ENCODE measurements at regions not wholly inside any gene's neighbourhood (a gene's known extent, or its start where the extent isn't known, plus 50 kb on each side); places are given as distances from the start of the nearest gene placed in this dataset.

GRCh38 chr2:103183061-103183460 lies 421.2 kb downstream of the TMEM182 start:
- H2BK15ac ChIP-seq (ENCODE audit: low read length): no peak overlapping the region
- H3K9ac ChIP-seq (replicated peaks in 1 of 4; ENCODE audit: extremely low read depth in 1 of 4, low read depth in 3 of 4, low read length in 3 of 4): no peak overlapping the region
- 95% methylated on average over 1 of the region's 1 CpG; no CpG with 5 or more reads in 1 of the 2 experiments for WGBS, 2 experiments (ENCODE audit: extremely low coverage in 1 of 2, insufficient coverage in 1 of 2, insufficient read length in 1 of 2, insufficient replicate concordance in 2 of 2, low coverage in 1 of 2, low lambda C conversion rate in 2 of 2, missing lambda C conversion rate in 1 of 2)
- no peak overlapping the region for H2BK12ac ChIP-seq (ENCODE audit: low read depth, low read length)
- H4K91ac ChIP-seq (replicated peaks; ENCODE audit: insufficient read length, low read length): no peak overlapping the region
- H4K20me1 ChIP-seq (replicated peaks in 1 of 2; ENCODE audit: control insufficient read depth in 1 of 2, insufficient read depth in 2 of 2, low read length in 2 of 2): no peaks in the 10 kb centered on the region
- no peak overlapping the region for H3K14ac ChIP-seq (ENCODE audit: insufficient read length)
- H3K27me3 ChIP-seq (replicated peaks in 1 of 4; ENCODE audit: control insufficient read depth in 3 of 4, extremely low read depth in 1 of 4, insufficient read depth in 3 of 4, low read length in 3 of 4): no peaks in the 10 kb centered on the region
- H3K23me2 ChIP-seq (ENCODE audit: low read depth, low read length): no peaks in the 10 kb centered on the region
- H3K27ac ChIP-seq (ENCODE audit: low read depth, low read length): no peak overlapping the region
- H3K9me3 ChIP-seq (ENCODE audit: insufficient read depth in 2 of 2, low read depth in 1 of 2, low read length in 1 of 2): 0 out of 4 replicates have a peak, but pooled peaks cover 0 to 3% of the 10 kb centered on the region in 2 experiments
- H4K5ac ChIP-seq (ENCODE audit: insufficient read length, low read depth, low read length): no peak overlapping the region
- H3K79me2 ChIP-seq (ENCODE audit: control insufficient read depth in 1 of 2, insufficient read depth in 2 of 2, low read length in 2 of 2): no peaks in the 10 kb centered on the region
- no peak overlapping the region for H3K18ac ChIP-seq (ENCODE audit: extremely low read depth, low read length)
- H3K4ac ChIP-seq (replicated peaks; ENCODE audit: insufficient read length, low read depth, low read length): no peak overlapping the region
- H3K79me1 ChIP-seq (ENCODE audit: low read depth, low read length): no peaks in the 10 kb centered on the region
- no peak for DNase-seq (ENCODE audit: low read depth in 1 of 2, low spot score in 2 of 2)
- no peak for TF ChIP-seq SUZ12 (IDR thresholded peaks at IDR 0.05; ENCODE audit: low read length)
- TF ChIP-seq YY1 (IDR thresholded peaks at IDR 0.05; ENCODE audit: low read depth, low read length): no peak
- no peak for TF ChIP-seq HDAC6 (IDR thresholded peaks at IDR 0.05; ENCODE audit: low read depth, low read length)
- TF ChIP-seq BACH1 (IDR thresholded peaks at IDR 0.05; ENCODE audit: low read length): no peak
- no peak for TF ChIP-seq POLR2A (IDR thresholded peaks at IDR 0.05; ENCODE audit: control extremely low read depth in 1 of 2, low read depth in 2 of 2, low read length in 2 of 2)
- TF ChIP-seq JUND (IDR thresholded peaks at IDR 0.05; ENCODE audit: low read length): no peak
- no peak for TF ChIP-seq CTBP2 (IDR thresholded peaks at IDR 0.05; ENCODE audit: borderline replicate concordance, insufficient read depth, insufficient read length, low read length)
- no peak for TF ChIP-seq MAFK (IDR thresholded peaks at IDR 0.05; ENCODE audit: low read depth, low read length)
- no peak overlapping the region for H3K56ac ChIP-seq (replicated peaks; ENCODE audit: insufficient read length, low read depth, low read length)
- ChIA-PET POLR2A (ENCODE audit: partially characterized antibody) (no interaction called here), CTCF (ENCODE audit: partially characterized antibody) (no interaction called here)
- H2BK20ac ChIP-seq (ENCODE audit: low read length): no peak overlapping the region
- no peak overlapping the region for H2BK120ac ChIP-seq (replicated peaks; ENCODE audit: low read depth, low read length)
- H3K4me3 ChIP-seq (ENCODE audit: extremely low read depth in 1 of 4, insufficient read depth in 2 of 4, low read depth in 3 of 4, low read length in 4 of 4): no peak overlapping the region
- H2AFZ ChIP-seq (ENCODE audit: low read length): no peak overlapping the region
- H2BK5ac ChIP-seq (ENCODE audit: low read depth, low read length): no peak overlapping the region
- H3K36me3 ChIP-seq (ENCODE audit: control insufficient read depth in 2 of 4, insufficient read depth in 4 of 4, low read length in 3 of 4): no peaks in the 10 kb centered on the region
- no peak overlapping the region for H4K8ac ChIP-seq (ENCODE audit: extremely low read depth, insufficient read depth, low read length)
- FAIRE-seq: no peak
- H3K23ac ChIP-seq (ENCODE audit: insufficient read length): no peak overlapping the region
- no peak overlapping the region for H2AK5ac ChIP-seq (ENCODE audit: low read depth, low read length)
- no peaks in the 10 kb centered on the region for H3K4me1 ChIP-seq (replicated peaks in 1 of 4; ENCODE audit: control insufficient read depth in 3 of 4, insufficient read depth in 4 of 4, low read length in 3 of 4)
- no peak overlapping the region for H3K4me2 ChIP-seq (ENCODE audit: insufficient read depth in 1 of 2, low read depth in 2 of 2, low read length in 2 of 2)
